Activated CD4-positive, CD25-positive, alpha-beta regulatory T cell treated with anti-CD3 and anti-CD28 coated beads, Interleukin-2, amount 50 U/mL, for 72 hours (primary cell): ENCODE measurements at regions not wholly inside any gene's neighbourhood (a gene's known extent, or its start where the extent isn't known, plus 50 kb on each side); places are given as distances from the start of the nearest gene placed in this dataset.
"Not testable (repeated sequence)": the region's sequence is repeated elsewhere in the genome, so short reads cannot be mapped to it uniquely, and the experiment has no call there.

Experiments
- DNase-seq: peaks from one replicate; pipeline ENCODE4 v3.0.0; 2021

GRCh38 chr19:13646758-13647157 lies 117.6 kb upstream of the MRI1 start:
- DNase-seq, result no peak

- peak; percentile 42 for DNase-seq
Observed at GRCh38 chr19:13644645-13645044, 119.7 kb upstream of the MRI1 start.

- no peak for DNase-seq
Observed at GRCh38 chr19:13640611-13641010, 123.7 kb upstream of the MRI1 start.

GRCh38 chr19:13639342-13639929 lies 124.9 kb upstream of the MRI1 start:
- DNase-seq, result no peak

- no peak for DNase-seq
Observed at GRCh38 chr19:13637664-13638063, 126.7 kb upstream of the MRI1 start.

GRCh38 chr19:13634658-13635057 lies 128.4 kb upstream of the CACNA1A start:
- DNase-seq, result no peak

GRCh38 chr19:13633522-13633922 lies 127.2 kb upstream of the CACNA1A start:
- DNase-seq, result no peak

GRCh38 chr19:13633109-13633508 lies 126.8 kb upstream of the CACNA1A start:
- no peak for DNase-seq

GRCh38 chr19:13632164-13632563 lies 125.9 kb upstream of the CACNA1A start:
- DNase-seq, result not testable (repeated sequence)

GRCh38 chr19:13629687-13630357 lies 123.5 kb upstream of the CACNA1A start:
- DNase-seq, result no peak

GRCh38 chr19:13627531-13627930 lies 121.3 kb upstream of the CACNA1A start:
- no peak for DNase-seq

GRCh38 chr19:13623716-13624710 lies 117.7 kb upstream of the CACNA1A start:
- DNase-seq, result no peak

GRCh38 chr19:13622766-13623715 lies 116.8 kb upstream of the CACNA1A start:
- DNase-seq, result no peak

GRCh38 chr19:13621413-13621812 lies 115.1 kb upstream of the CACNA1A start:
- DNase-seq, result peak; percentile 49

- no peak for DNase-seq
Observed at GRCh38 chr19:13619203-13619632, 112.9 kb upstream of the CACNA1A start.

GRCh38 chr19:13615890-13616289 lies 109.6 kb upstream of the CACNA1A start:
- DNase-seq, result no peak

- DNase-seq, result no peak
Observed at GRCh38 chr19:13613447-13613846, 107.2 kb upstream of the CACNA1A start.

GRCh38 chr19:13611596-13611995 lies 105.3 kb upstream of the CACNA1A start:
- no peak for DNase-seq

- DNase-seq, result no peak
Observed at GRCh38 chr19:13610039-13610691, 103.9 kb upstream of the CACNA1A start.

- no peak for DNase-seq
Observed at GRCh38 chr19:13606156-13606555, 99.9 kb upstream of the CACNA1A start.

- no peak for DNase-seq
Observed at GRCh38 chr19:13604902-13605586, 98.8 kb upstream of the CACNA1A start.
